K562 (cell line): ENCODE measurements at regions not wholly inside any gene's neighbourhood (a gene's known extent, or its start where the extent isn't known, plus 50 kb on each side); places are given as distances from the start of the nearest gene placed in this dataset.
A peak's percentile ranks its signal among the peaks of the same experiment; 100 is the strongest.

Experiments used
- ATAC-seq: fragments of 200-7000 bp; cut with Tn5 transposase; 3 replicates; pipeline ENCODE4 v1.9.1; 2020; ENCODE audit warnings: moderate library complexity
- BruUV-seq: library from RNA; stranded (reverse); fragments of 400-500 nt; replicated peaks from 2 replicates; lab custom pipeline; 2021; lab: Mats Ljungman, UMichigan
- CTCF ChIA-PET: fragments of 300-600 bp; formaldehyde crosslinking; extraction: SDS; loops from one replicate; lab custom pipeline; 2021; ENCODE audit warnings: low intra/inter-chr PET ratio; lab: Yijun Ruan, JAX
- POLR2A ChIA-PET: fragments of 300-600, 350-650 bp; sonication (Branson Sonifier 250); formaldehyde crosslinking; extraction: SDS; loops from one replicate; lab custom pipeline; 2021; ENCODE audit warnings: antibody characterized with exemption, inconsistent platforms; lab: Yijun Ruan, JAX
- DNase-seq, 4 experiments: peaks; one replicate each; pipeline versions ENCODE4 v3.0.0 to v3.0.0-alpha.2; 2011 to 2018; ENCODE audit warnings: low spot score in 3 of 4, mixed read lengths in 3 of 4; ENCODE audit errors: extremely low read depth in 1 of 4
- FAIRE-seq: peaks from 2 replicates; lab custom pipeline; 2011; peaks lifted over from hg19 to GRCh38; lab: Jason Lieb, UNC
- H2AFZ ChIP-seq: 2 replicates; pipeline ENCODE4 v1.6.0; 2011; ENCODE audit warnings: low read depth, low read length, control low read depth, inconsistent platforms
- H3K27ac ChIP-seq: fragments of 200-600 bp; 3 replicates; pipeline ENCODE4 v1.8.0; 2011; ENCODE audit warnings: low read depth, mild to moderate bottlenecking, control low read depth, inconsistent platforms, low read length, moderate library complexity, mixed read lengths; ENCODE audit errors: extremely low read depth
- H3K27me3 ChIP-seq, 2 experiments: fragments of 300-600 bp in 1 of 2; 2 replicates in 1 of 2; 3 replicates in 1 of 2; pipeline versions ENCODE4 v1.6.0 to v1.8.0; 2011; ENCODE audit warnings: inconsistent platforms in 2 of 2, low read length in 2 of 2, mild to moderate bottlenecking in 1 of 2, mixed read lengths in 1 of 2, moderate library complexity in 1 of 2; ENCODE audit not compliant: control insufficient read depth in 2 of 2, insufficient read depth in 2 of 2
- H3K36me3 ChIP-seq: fragments of 300-600 bp; 3 replicates; pipeline ENCODE4 v1.8.0; 2011; ENCODE audit warnings: mild to moderate bottlenecking, low read length, inconsistent platforms; ENCODE audit not compliant: control insufficient read depth, insufficient read depth
- H3K4me1 ChIP-seq, 2 experiments: fragments of 200-600 bp in 1 of 2; replicated peaks in 1 of 2; 2 replicates in 1 of 2; 3 replicates in 1 of 2; pipeline versions ENCODE4 v1.5.1 to v1.8.0; 2011; ENCODE audit warnings: inconsistent platforms in 2 of 2, low read length in 2 of 2, mild to moderate bottlenecking in 1 of 2, mixed read lengths in 1 of 2, moderate library complexity in 1 of 2; ENCODE audit not compliant: control insufficient read depth in 2 of 2, insufficient read depth in 2 of 2
- H3K4me2 ChIP-seq: 2 replicates; pipeline ENCODE4 v1.6.1; 2011; ENCODE audit warnings: low read length, control low read depth, inconsistent platforms, mixed read lengths; ENCODE audit not compliant: insufficient read depth
- H3K4me3 ChIP-seq: fragments of 200-600 bp; sonication (generic), shearing (Covaris generic); 2 replicates; pipeline ENCODE4 v1.5.1; 2016; ENCODE audit warnings: control low read depth, inconsistent platforms
- H3K79me2 ChIP-seq: fragments of 200-600 bp; 3 replicates; pipeline ENCODE4 v1.8.0; 2011; ENCODE audit warnings: low read length, inconsistent platforms; ENCODE audit not compliant: control insufficient read depth, insufficient read depth
- H3K9ac ChIP-seq, 2 experiments: 2 replicates each; pipeline versions ENCODE4 v1.6.0 to v1.6.1; 2011; ENCODE audit warnings: low read depth in 2 of 2, low read length in 2 of 2, control low read depth in 1 of 2, inconsistent platforms in 1 of 2, mild to moderate bottlenecking in 1 of 2, mixed read lengths in 1 of 2; ENCODE audit not compliant: insufficient read depth in 1 of 2
- H3K9me1 ChIP-seq: one replicate; pipeline ENCODE4 v1.6.0; 2011; ENCODE audit warnings: inconsistent platforms, mild to moderate bottlenecking, low read length, moderate library complexity; ENCODE audit not compliant: control insufficient read depth, insufficient read depth
- H3K9me3 ChIP-seq: replicated peaks from 2 replicates; pipeline ENCODE4 v1.5.1; 2011; ENCODE audit warnings: low read depth, low read length, inconsistent platforms; ENCODE audit not compliant: control insufficient read depth, insufficient read depth
- H4K20me1 ChIP-seq: replicated peaks from 2 replicates; pipeline ENCODE4 v1.6.1; 2011; ENCODE audit warnings: low read length, inconsistent platforms, mixed read lengths; ENCODE audit not compliant: control insufficient read depth, insufficient read depth
- ARID2 ChIP-seq: fragments of 450-650 bp; IDR thresholded peaks from 2 replicates; pipeline ENCODE4 v1.6.1; 2017; ENCODE audit warnings: antibody characterized with exemption, mild to moderate bottlenecking
- CEBPG ChIP-seq, 3 experiments: fragments of 200-800 bp in 1 of 3; sonication (Bioruptor generic) in 1 of 3; sonication (generic) in 1 of 3; formaldehyde crosslinking in 1 of 3; IDR thresholded peaks in 2 of 3; conservative IDR thresholded peaks in 1 of 3; 2 replicates each; pipeline versions ENCODE4 v1.6.1 to v1.8.0; 2016 to 2022; ENCODE audit warnings: missing compliant biosample characterization in 2 of 3, missing genetic modification characterization in 2 of 3, mild to moderate bottlenecking in 1 of 3, missing genetic modification reagents in 1 of 3
- ELF2 ChIP-seq: fragments of 250-450 bp; sonication (Bioruptor Pico); IDR thresholded peaks from 2 replicates; pipeline ENCODE4 v1.5.0; 2021; ENCODE audit warnings: mild to moderate bottlenecking
- FOXM1 ChIP-seq, 2 experiments: fragments of 450-650 bp in 1 of 2; sonication (generic) in 1 of 2; formaldehyde crosslinking in 1 of 2; IDR thresholded peaks; 2 replicates each; pipeline versions ENCODE4 v1.6.1 to v1.9.0; 2017 to 2022; ENCODE audit warnings: low read depth in 2 of 2, mild to moderate bottlenecking in 2 of 2, missing genetic modification reagents in 1 of 2, moderate library complexity in 1 of 2
- HMGN3 ChIP-seq: IDR thresholded peaks from 2 replicates; pipeline ENCODE4 v1.6.1; 2011; ENCODE audit warnings: borderline replicate concordance, low read depth, mild to moderate bottlenecking, mixed read lengths, low read length; ENCODE audit not compliant: insufficient read length; ENCODE audit errors: extremely low read depth
- HNRNPK ChIP-seq: fragments of 200-400 bp; formaldehyde crosslinking; IDR thresholded peaks from one replicate; pipeline ENCODE4 v1.6.1; 2018; ENCODE audit warnings: mild to moderate bottlenecking, low read depth, low read length; ENCODE audit not compliant: poor library complexity, severe bottlenecking
- HOXB6 ChIP-seq: fragments of 250-450 bp; sonication (Bioruptor Pico); IDR thresholded peaks from 2 replicates; pipeline ENCODE4 v1.5.1; 2022; ENCODE audit warnings: mild to moderate bottlenecking, borderline replicate concordance
- IRF1 ChIP-seq: sonication (generic); formaldehyde crosslinking; IDR thresholded peaks from 2 replicates; pipeline ENCODE4 v1.8.0; 2022; ENCODE audit warnings: missing genetic modification reagents, mild to moderate bottlenecking, borderline replicate concordance
- RBM34 ChIP-seq: fragments of 200-400 bp; formaldehyde crosslinking; IDR thresholded peaks from 2 replicates; pipeline ENCODE4 v1.6.1; 2018; ENCODE audit warnings: low read length, borderline replicate concordance; ENCODE audit not compliant: insufficient read depth
- TEAD2 ChIP-seq: fragments of 450-650 bp; IDR thresholded peaks from 2 replicates; pipeline ENCODE4 v1.6.1; 2016; ENCODE audit warnings: missing genetic modification characterization, control low read depth, missing compliant biosample characterization
- ZFPM2 ChIP-seq: fragments of 250-450 bp; sonication (Bioruptor Pico); IDR thresholded peaks from 2 replicates; pipeline ENCODE4 v1.5.1; 2022; ENCODE audit warnings: mild to moderate bottlenecking
- ZNF507 ChIP-seq: conservative IDR thresholded peaks from 2 replicates; pipeline ENCODE4 v1.6.1; 2017; ENCODE audit warnings: missing genetic modification characterization, missing compliant biosample characterization
- WGBS: fragments of 100-300 bp; shearing (Covaris generic); methylation state at CpG from one replicate; pipeline ENCODE4 v1.1.6; 2016; ENCODE audit warnings: low coverage, mixed read lengths; ENCODE audit not compliant: insufficient coverage; ENCODE audit errors: missing lambda C conversion rate; 5-methylcytosine and 5-hydroxymethylcytosine counted together
- in situ Hi-C: fragments of 300-500 bp; cut with MboI; formaldehyde crosslinking; loops from 4 replicates; pipeline ENCODE4 v1.15.0; 2018; ENCODE audit warnings: inconsistent platforms, mixed read lengths
- intact Hi-C: fragments of 100-400 bp; cut with micrococcal nuclease; formaldehyde crosslinking; loops from 2 replicates; pipeline ENCODE4 v1.14.2; 2022
- TF ChIP-seq, protein P1 (sequence below): fragments of 250-450 bp; sonication (Bioruptor Pico); IDR thresholded peaks from 2 replicates; pipeline ENCODE4 v1.5.0; 2021; ENCODE audit warnings: mild to moderate bottlenecking, moderate library complexity
- TF ChIP-seq, protein P2 (sequence below): fragments of 250-450 bp; sonication (Bioruptor Pico); IDR thresholded peaks from 2 replicates; pipeline ENCODE4 v1.4.0; 2020; ENCODE audit warnings: mild to moderate bottlenecking, moderate library complexity

GRCh38 chr2:67772216-67773170 lies 290.3 kb downstream of the C1D start:
- in situ Hi-C loops = no loop called here
- intact Hi-C loops = no loop called here
- Histone ChIP-seq H3K9ac (no peak overlapping the region), H3K79me2 (no peaks in the 10 kb centered on the region), H3K36me3 (no peaks in the 10 kb centered on the region), H4K20me1 (no peaks in the 10 kb centered on the region), H2AFZ (no peak overlapping the region), H3K27me3 (no peaks in the 10 kb centered on the region), H3K9me1 (no peaks in the 10 kb centered on the region), H3K4me1 (no peaks in the 10 kb centered on the region), H3K4me2 (no peak overlapping the region), H3K27ac (no peak overlapping the region), H3K9me3 (no peaks in the 10 kb centered on the region), H3K4me3 (no peak overlapping the region)
- POLR2A ChIA-PET = interaction anchor here (0.9 to 1.0 kb wide), 3 partner anchors 14 to 17 kb away, joined by 3 to 7 read pairs (median 3); no protein-coding TSS in a partner anchor
- no peak for ATAC-seq
- CTCF ChIA-PET = no interaction called here
- no TSS peak for BruUV-seq
- FAIRE-seq = no peak
- WGBS = 0% methylated on average over 8 of the region's 9 CpGs
- no peak for DNase-seq
- no peak for TF ChIP-seq IRF1 (CRISPR knock-in tag)
- TF ChIP-seq, protein P1, sequence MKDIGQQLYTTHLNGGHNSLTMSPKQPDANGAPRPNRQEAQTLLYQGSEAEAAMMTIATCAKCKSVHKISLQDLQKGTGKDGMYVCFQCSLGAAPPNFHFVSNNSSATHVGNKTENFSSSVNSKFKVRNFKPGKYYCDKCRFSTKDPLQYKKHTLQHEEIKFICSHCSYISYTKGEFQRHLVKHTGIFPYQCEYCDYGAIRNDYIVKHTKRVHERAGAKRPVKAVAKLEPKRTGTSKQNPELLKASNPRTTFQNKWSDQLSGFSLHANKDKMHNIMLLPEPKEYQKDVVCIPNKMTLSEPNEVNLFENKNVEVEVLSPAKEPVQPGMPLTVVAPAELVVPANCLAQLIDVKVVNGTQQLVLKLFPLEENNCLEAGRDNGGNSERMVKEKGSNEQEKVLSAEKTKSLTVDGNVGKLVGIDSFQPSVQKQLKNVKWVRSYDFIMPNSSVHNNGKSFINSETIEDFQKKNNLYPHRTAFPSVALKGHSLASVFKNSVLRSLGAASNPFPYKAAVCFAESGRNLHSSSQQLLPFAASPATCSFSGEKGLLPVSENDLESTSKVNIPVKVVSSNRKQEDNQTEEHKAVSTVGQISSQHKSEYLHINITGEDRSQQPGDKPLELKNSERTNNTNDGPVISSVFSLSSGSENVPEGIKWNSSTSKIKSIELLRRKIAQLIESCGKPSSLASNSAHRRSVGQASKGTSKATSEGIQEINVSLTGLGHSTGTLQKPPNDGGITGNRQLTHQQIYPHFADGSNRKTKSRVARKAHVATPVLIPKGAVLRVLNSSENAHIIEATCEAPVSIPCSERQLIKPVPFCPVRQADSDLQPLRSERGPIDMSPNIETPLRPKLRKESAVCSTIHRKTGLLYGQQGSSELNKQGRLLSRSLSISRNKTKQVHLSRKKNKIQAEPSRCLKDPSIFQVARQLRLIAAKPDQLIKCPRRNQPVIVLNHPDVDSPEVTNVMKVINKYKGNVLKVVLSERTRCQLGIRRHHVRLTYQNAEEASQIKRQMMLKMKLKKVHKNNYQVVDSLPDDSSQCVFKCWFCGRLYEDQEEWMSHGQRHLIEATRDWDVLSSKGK (CRISPR knock-in tag) = no peak
- TF ChIP-seq HNRNPK = no peak
- no peak for TF ChIP-seq ZFPM2 (CRISPR knock-in tag)
- TF ChIP-seq ZNF507 (tag) = no peak
- TF ChIP-seq, protein P2, sequence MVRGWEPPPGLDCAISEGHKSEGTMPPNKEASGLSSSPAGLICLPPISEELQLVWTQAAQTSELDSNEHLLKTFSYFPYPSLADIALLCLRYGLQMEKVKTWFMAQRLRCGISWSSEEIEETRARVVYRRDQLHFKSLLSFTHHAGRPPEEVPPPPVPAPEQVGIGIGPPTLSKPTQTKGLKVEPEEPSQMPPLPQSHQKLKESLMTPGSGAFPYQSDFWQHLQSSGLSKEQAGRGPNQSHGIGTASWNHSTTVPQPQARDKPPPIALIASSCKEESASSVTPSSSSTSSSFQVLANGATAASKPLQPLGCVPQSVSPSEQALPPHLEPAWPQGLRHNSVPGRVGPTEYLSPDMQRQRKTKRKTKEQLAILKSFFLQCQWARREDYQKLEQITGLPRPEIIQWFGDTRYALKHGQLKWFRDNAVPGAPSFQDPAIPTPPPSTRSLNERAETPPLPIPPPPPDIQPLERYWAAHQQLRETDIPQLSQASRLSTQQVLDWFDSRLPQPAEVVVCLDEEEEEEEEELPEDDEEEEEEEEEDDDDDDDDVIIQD (CRISPR knock-in tag) = no peak
- TF ChIP-seq CEBPG (CRISPR knock-in tag; IDR thresholded peaks at IDR 0.05) = no peak
- TF ChIP-seq CEBPG (tag; conservative IDR thresholded peaks at IDR 0.05 in 1 of 2, IDR thresholded peaks at IDR 0.05 in 1 of 2) = peak in 1 of 2 experiments; percentile 80; a peak in 2 of 4 replicates
- TF ChIP-seq ARID2 = no peak
- no peak for TF ChIP-seq FOXM1 (IDR thresholded peaks at IDR 0.05; ENCODE audit: low read depth)
- no peak for TF ChIP-seq FOXM1 (CRISPR knock-in tag; IDR thresholded peaks at IDR 0.05; ENCODE audit: low read depth)
- TF ChIP-seq TEAD2 = no peak
- TF ChIP-seq HOXB6 (CRISPR knock-in tag) = no peak
- no peak for TF ChIP-seq ELF2 (CRISPR knock-in tag)
- no peak for TF ChIP-seq RBM34
- TF ChIP-seq HMGN3 = no peak
